ENCODE measurements at regions not wholly inside any gene's neighbourhood (a gene's known extent, or its start where the extent isn't known, plus 50 kb on each side); places are given as distances from the start of the nearest gene placed in this dataset.
"Not testable (repeated sequence)": the region's sequence is repeated elsewhere in the genome, so short reads cannot be mapped to it uniquely, and the experiment has no call there.

GRCh38 chr20:29533566-29534177 is 1723.8 kb upstream of the DEFB115 start:
- peak; percentile 1 for DNase-seq (ENCODE audit: low read depth)

- not testable (repeated sequence) for DNase-seq (ENCODE audit: low read depth)
These were observed 1690.4 kb upstream of the DEFB115 start for GRCh38 chr20:29566901-29567635.

GRCh38 chr20:29567671-29568070 is 1689.8 kb upstream of the DEFB115 start:
- DNase-seq (ENCODE audit: low read depth), result not testable (repeated sequence)

- not testable (repeated sequence) for DNase-seq (ENCODE audit: low read depth)
These were observed 1687.3 kb upstream of the DEFB115 start for GRCh38 chr20:29570126-29570525.

GRCh38 chr20:29589530-29589929 is 1667.9 kb upstream of the DEFB115 start:
- not testable (repeated sequence) for DNase-seq (ENCODE audit: low read depth)

DNA sequence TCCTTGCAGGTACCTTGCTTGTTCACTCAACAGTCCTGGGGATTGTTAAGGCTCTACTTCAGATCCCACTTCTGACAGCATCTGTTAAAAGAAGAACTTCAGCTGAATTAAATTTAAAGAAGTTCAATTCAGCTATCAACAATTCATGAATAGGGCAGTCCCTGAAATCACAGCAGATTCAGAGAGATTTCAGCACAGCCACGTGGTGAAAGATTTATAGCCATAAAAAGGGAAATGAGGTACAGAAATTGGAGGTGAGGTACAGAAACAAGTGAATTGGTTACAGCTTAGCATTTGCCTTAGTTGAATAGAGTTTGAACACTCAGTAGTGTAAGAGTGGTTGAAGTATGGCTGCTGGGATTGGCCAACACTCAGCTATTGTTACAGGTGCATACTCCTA is 1653.3 kb upstream of the DEFB115 start:
- not testable (repeated sequence) for DNase-seq (ENCODE audit: low read depth)

DNA sequence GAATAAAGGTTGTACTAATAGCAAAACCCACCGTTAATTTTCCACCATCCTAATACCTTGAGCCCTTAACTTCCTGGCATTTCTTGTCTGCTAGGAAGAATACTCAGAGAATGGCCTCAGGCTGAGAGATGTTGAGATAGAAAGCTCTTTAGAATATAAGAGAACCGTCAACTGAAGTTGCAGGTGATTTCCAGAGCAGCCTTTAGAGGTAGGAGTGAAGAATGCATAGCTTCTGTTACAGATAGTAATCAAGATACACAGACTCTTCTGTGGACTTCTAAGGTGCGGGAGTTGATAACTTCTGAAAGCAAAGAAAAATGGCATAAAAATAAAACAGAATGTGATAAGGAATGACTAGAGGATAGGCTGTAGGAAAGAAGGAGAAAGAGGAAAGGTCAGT is 1651.3 kb upstream of the DEFB115 start:
- DNase-seq (ENCODE audit: low read depth), result not testable (repeated sequence)

- peak; percentile 8 for DNase-seq (ENCODE audit: low read depth)
These were observed 1628.1 kb upstream of the DEFB115 start for GRCh38 chr20:29629395-29629794.

Measured in CMK (cell line).